Astrocyte of the cerebellum (primary cell): ENCODE measurements at regions not wholly inside any gene's neighbourhood (a gene's known extent, or its start where the extent isn't known, plus 50 kb on each side); places are given as distances from the start of the nearest gene placed in this dataset.

Experiments
- DNase-seq: peaks from one replicate; pipeline ENCODE4 v3.0.0-alpha.2; 2011; ENCODE audit warnings: low read depth
- H3K4me3 ChIP-seq: 2 replicates; pipeline ENCODE4 v1.5.1; 2011; ENCODE audit warnings: mild to moderate bottlenecking, low read depth, low read length, moderate library complexity
- CTCF ChIP-seq: IDR thresholded peaks from 2 replicates; pipeline ENCODE4 v1.5.1; 2012; ENCODE audit warnings: low read length, low read depth, moderate library complexity, mild to moderate bottlenecking; ENCODE audit errors: missing control alignments
- in situ Hi-C: cut with HindIII; loops from 2 replicates; pipeline ENCODE4 v1.10.0; 2017; ENCODE audit warnings: low sequenced_read_pairs

GRCh38 chr1:118504221-118504644, 319.2 kb upstream of the SPAG17 start:
- in situ Hi-C loops, result no loop called here
- DNase-seq, result no peak
- H3K4me3 ChIP-seq, result no peak overlapping the region
- TF ChIP-seq CTCF, result no peak

GRCh38 chr1:118503752-118504151, 318.7 kb upstream of the SPAG17 start:
- in situ Hi-C loops, result no loop called here
- no peak for DNase-seq
- TF ChIP-seq CTCF, result no peak
- no peak overlapping the region for H3K4me3 ChIP-seq

- H3K4me3 ChIP-seq, result no peak overlapping the region
- DNase-seq, result no peak
- TF ChIP-seq CTCF, result no peak
- in situ Hi-C loops, result no loop called here
These were observed 310.0 kb upstream of the SPAG17 start for GRCh38 chr1:118494998-118495397.

- no peak overlapping the region for H3K4me3 ChIP-seq
- no peak for DNase-seq
- no peak for TF ChIP-seq CTCF
- in situ Hi-C loops, result no loop called here
These were observed 303.8 kb upstream of the SPAG17 start for GRCh38 chr1:118488787-118489186.

GRCh38 chr1:118487932-118488331, 302.9 kb upstream of the SPAG17 start:
- no peak for TF ChIP-seq CTCF
- in situ Hi-C loops, result no loop called here
- no peak overlapping the region for H3K4me3 ChIP-seq
- no peak for DNase-seq

- no peak for DNase-seq
- in situ Hi-C loops, result no loop called here
- H3K4me3 ChIP-seq, result no peak overlapping the region
- TF ChIP-seq CTCF, result no peak
These were observed 302.1 kb upstream of the SPAG17 start for GRCh38 chr1:118487091-118487490.

- in situ Hi-C loops, result no loop called here
- no peak for DNase-seq
- no peak for TF ChIP-seq CTCF
- no peak overlapping the region for H3K4me3 ChIP-seq
These were observed 301.2 kb upstream of the SPAG17 start for GRCh38 chr1:118486199-118486598.
